NCI-H774 (cell line): ENCODE measurements at regions not wholly inside any gene's neighbourhood (a gene's known extent, or its start where the extent isn't known, plus 50 kb on each side); places are given as distances from the start of the nearest gene placed in this dataset.

Source experiments
- DNase-seq: peaks from one replicate; lab custom pipeline; 2025; lab: John Stamatoyannopoulos, UW

DNA sequence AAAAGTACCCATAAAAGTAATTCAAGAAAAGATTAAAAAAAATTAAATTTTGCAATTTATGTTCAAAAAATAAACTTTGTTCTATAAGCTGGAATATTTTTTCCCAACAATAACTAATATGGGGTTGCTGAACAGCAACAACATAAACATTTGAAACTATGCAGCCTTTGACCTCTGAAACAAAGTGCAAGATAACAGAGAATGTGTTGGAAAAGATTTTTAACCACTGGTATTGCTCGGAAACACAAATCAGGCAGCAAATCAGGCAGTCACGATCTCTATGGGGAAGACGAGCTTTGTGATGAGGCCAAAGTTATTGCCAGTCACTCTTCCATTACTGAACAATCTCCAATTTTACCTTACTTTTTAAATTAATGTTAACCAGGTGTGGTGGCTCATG lies 332.1 kb downstream of the PABPC4L start:
- no peak for DNase-seq

DNA sequence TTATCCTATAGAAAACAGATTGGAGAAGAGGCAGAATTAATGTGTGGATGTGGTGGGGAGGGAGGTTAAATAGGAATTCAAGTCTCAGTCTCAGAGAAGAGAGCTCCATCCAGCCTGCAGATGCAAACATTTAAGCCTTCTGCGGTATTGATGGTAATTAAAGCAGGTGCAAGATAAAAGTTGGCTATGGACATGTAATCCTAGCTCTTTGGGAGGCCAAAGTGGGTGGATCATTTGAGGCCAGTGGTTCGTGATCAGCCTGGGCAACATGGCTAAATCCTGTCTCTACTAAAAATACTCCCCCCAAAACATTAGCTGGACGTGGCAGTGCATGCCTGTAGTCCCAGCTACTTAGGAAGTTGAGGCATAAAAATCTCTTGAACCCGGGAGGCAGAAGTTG lies 332.7 kb downstream of the PABPC4L start:
- no peak for DNase-seq

DNA sequence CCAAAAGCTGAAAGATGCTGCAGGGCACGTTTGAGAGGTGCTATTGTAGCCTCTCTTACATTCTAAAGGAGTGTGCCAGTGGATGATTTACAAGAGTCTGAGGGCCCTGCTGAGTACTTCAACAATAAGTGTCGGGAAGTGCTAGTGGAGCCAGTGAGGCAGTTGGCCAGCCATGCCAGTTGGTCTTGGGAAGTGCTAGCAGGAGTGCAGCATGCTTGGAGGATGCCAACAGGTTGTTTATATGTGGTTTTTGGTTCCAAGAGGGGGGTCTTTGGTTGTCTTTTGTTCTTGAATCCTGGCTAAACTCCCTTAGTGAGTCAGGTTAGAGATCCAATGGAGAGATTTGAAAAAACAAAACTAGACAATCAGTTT lies 335.3 kb downstream of the PABPC4L start:
- no peak for DNase-seq

DNA sequence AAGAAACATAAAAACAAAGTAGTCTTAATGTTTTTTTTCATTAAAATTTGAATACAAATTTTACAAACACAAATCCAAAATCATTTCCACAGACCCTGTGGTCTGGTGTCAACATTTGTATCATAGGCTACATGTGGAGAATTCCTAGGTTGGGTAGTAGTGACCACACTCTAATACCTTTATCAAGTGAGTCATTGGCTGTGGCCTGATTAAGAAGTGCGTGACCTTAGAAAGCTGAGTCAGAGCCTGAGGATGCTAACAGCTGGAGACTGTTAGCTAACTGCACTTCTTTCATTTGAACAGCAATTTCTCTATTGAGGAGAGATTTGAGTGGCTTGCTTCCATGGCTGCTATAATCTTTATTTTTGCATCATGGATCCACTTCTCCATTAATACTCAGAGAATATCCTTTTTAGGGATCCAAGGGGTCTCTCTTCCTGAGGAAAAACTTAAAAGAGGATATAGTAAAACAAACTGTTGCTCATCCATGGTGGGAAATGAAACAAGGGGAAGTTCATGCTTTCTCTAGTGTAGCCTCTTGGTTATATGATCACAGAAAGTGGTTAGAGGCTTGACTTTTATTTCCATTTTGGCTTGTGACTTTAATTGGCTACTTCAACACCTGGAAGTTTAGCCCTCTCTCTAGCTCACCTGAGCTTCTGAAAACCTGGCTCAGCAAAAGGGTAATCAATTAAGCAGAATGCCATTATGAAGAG lies 335.8 kb downstream of the PABPC4L start:
- DNase-seq = no peak

DNA sequence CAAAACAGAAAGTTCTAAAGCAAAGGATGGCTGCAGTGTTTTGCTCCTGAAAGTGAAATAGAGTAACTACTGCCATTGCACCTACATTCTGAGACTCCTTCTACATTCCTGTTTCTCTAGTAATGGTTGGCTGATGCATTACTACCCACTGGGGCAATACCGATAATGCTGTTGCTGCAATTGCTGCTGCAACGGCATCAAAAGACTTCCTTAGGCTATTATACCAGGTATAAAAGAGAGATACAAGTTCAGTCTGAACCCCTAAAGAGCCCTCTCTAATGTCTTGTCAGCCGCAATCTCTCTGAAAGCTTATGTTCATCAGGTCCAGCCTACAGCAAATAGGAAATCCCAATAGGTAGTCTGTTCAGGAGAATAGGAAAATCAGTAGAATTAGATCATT lies 338.4 kb downstream of the PABPC4L start:
- no peak for DNase-seq

DNA sequence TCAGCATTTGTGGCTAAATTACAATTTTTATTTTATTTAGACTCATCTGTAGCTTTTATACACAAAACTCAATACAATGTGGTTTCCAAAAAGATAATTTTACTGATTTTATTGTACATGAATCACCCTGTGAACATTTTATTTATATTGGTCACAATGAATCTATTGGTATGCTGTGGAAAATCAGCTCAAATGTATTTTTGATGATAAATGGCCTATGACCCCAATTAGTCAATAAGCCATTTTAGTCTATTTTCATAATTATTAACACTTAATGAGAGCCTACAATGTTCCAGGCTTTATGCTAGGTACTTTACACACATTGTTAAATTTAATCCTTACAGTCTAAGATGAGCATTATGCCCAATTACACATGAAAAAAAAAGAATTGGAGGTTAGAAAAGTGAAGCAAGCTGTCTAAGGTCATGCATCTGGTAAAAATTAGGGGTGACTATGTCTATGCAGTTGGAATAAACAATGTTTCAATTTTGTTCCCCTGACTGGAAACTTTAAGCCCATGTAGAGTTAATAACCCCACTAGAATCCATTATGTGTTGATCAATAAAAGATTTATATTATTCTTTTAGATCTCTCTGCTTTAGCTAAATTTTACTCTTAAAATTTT lies 344.7 kb downstream of the PABPC4L start:
- no peak for DNase-seq

DNA sequence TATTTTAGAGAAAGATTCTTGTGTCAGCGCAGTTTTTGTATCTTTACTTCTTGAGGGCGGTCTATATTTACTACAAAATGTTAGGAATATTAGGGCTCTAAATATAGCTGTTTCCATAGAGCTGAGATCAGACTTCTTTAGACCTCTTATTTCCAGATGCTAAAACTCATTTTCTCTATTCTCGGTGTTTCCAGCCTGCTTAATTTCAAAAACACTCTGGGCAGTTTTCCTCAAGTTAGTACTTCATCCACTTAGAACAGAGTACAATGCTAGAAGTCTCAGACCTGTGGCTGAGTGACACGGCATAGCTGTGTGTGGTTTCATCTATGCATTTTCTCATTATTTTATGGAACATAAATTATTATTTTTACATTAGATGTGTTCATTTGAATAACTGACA lies 346.6 kb downstream of the PABPC4L start:
- DNase-seq = no peak

DNA sequence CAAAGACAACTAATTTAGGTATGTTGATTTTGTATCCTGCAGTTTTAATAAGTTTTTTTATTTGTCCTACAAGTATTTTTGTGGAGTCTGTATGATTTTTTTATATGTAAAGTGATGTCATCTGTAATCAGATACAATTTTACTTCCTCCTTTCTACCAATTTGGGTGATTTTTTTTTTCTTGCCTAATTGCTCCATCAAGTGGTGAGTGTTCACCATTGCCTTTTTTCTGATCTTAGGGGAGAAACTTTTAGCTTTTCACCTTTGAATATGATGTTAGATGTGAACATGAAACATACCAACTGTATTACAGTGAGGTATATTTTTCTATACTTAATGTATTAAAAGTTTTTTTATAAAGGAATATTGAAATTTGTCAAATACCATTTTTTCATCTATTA lies 362.3 kb downstream of the PABPC4L start:
- DNase-seq = no peak

DNA sequence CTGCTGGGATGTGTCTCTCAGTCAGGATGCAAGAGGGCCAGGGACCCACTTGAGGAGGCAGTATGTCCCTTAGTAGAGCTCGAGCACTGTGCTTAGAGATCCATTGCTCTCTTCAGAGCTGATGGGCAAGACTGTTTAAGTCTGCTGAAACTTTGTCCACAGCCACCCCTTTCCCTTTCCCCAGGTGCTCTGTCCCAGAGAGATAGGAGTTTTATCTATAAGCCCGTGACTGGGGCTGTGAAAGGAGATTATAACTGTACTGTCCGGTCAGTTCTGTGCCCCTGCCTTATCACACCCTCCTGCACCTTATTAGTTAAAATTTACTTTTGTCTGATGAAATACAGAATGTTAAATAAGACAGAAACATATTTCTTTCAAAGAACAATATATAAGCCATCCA lies 378.4 kb downstream of the PABPC4L start:
- no peak for DNase-seq

DNA sequence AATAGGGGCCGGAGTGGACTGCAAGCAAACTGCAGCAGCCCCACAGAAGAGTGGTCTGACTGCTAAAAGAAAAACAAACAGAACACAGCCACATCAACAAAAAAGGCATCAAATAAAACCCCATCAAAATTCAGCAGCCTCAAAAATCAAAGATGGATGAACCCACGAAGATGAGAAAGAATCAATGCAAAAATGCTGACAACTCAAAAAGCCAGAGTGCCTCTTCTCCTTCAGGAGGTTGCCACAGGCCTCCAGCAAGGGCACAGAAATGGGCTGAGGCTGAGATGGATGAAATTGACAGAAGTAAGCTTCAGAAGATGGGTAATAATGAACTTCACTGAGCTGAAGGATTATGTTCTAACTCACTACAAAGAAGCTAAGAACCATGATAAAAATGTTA lies 388.6 kb downstream of the PABPC4L start:
- no peak for DNase-seq

DNA sequence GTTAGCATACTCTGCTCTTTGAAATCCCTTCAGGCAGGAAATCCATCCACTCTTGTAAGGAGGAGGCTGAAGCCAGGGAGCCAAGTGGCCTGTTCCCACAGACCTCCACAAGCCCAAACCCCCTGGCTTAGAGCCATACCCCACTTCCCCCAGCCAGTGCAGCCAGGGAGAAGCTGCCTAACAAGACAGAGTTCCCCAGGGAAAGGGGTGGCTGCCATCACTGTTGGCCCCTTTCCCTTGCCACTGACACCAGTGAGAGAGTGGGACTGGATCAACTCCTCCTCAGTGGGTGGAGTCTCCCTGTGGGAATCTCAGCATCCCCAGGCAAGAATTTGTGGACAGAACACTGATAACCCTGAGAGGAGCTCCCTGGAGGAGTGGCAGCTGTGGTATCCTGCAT lies 389.4 kb downstream of the PABPC4L start:
- no peak for DNase-seq

DNA sequence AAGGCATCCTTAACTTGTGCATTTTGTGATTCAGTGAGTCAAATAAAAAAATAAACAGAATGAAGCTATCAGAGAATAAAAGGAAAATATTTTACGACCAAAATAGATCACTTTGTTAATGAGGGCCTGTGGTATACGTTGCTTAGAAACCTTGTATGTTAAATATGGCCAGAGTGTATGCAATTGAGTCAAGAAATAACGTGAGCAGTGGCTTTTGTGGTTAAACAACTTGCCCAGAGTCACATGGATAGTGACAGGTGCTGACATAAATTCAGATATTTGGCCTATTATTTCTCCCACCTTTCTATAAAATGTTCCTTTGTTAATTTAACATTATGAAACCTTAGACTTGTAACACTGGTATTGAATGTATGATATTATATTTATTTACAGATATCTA lies 393.4 kb downstream of the PABPC4L start:
- no peak for DNase-seq

DNA sequence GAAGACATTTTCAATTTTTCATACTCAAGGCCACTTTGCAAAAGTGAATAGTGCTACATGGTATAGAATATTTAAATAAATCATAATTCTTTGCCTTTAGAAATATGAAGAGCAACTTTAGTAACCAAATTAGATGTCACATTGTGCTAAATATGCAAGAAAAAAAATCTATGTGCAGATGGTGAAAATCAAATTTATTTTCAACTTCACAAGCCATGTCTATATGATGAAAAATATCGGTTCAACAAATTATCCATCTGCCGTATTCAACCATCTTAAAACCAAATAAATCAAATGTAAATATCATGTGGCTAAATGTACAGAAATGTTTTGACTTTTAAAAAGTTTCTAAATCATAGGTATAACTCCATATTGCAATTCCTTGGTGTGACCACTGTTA lies 398.2 kb downstream of the PABPC4L start:
- DNase-seq = no peak

DNA sequence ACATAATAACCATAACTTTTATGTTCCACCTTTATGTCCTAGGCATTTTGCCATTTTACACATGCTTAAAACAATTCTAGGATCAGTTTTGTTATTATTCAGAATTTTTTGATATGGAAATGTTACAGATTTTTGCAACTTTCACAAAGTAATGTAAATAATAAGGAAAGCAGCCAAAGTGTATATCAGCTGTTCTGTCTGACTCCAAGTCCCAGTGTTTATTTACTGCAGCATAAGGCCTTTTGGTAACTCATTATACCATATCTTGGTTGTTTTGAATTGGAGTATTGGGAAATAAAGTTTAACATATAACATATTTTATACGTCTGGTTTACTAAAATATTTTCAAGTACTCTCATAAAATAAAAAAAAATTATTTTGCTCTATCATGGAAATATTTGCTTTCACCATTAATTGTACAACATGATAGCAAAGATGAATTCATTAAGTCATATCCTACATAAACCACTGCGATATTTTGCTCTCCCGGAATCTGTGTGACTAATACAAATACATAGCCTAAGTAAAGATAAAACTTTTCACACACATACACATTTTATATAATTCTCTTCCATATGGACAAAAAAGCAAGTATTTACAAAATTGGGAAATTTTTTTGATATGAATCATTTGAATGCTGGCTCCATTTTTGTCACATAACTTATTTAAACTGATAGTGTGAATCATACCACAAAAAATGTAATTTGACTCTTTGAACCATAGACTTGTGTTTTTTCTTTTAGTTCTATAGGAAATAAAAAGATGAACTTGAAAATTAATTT lies 399.0 kb downstream of the PABPC4L start:
- no peak for DNase-seq

DNA sequence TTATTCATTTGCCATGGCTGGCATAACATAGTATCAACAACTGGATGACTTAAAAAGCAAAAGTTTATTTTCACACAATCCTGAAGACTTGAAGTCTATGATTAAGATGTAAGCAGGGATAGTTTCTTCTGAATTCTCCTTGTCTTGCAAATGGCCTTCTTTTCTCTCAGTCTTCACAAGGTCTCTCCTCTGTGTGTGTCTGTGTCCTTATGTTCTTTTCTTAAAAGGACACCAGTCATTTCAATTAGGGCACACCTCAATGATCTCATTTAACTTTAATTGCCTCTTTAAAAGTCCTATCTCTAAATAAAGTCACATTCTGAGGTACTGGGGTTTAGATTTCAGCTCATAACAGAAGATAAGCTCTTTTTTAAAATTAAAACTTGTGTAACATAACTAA lies 399.7 kb downstream of the PABPC4L start:
- DNase-seq = no peak

DNA sequence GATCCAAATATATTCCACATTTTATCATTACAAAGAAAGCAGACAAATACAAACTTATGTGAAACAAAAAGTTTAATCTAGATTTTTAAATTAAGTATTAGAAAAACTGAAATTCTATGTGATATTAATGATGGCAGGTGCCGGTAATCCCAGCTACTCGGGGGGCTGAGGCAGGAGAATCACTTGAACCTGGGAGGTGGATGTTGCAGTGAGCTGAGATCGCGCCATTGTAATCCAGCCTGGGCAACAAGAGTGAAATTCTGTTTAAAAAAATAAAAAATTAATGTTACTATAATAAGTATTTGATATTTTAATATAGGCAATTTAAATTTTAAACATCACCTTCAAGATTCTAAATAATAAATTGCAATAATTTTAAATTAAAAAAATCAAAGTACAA lies 400.6 kb downstream of the PABPC4L start:
- no peak for DNase-seq

DNA sequence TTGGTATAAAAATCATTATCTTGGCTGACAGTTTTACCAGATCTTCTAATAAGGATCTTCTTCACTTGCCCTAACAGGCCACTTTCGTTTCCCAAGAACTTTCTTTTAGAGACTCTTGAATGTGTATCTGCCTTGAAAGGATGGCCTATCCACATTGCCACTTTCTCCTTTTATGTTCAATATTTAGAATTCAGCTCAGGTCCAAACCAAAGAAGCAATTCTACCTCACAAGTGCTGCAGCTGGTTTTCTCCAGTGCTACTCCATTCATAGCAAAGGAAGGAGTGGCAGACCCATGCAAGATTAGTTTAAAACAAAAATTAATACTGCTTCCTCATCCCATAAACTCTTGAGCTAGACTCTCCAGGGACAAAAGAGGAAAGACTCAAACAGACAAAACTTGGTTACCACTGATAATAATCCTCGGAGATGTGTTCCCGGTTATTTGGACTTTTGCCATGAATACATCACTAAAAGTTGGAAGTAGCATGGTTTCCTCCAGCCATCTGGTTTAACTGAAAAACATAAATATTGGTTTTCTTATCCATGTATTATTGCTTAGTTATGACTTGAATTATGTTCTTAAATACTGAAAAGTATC lies 401.8 kb downstream of the PABPC4L start:
- no peak for DNase-seq

DNA sequence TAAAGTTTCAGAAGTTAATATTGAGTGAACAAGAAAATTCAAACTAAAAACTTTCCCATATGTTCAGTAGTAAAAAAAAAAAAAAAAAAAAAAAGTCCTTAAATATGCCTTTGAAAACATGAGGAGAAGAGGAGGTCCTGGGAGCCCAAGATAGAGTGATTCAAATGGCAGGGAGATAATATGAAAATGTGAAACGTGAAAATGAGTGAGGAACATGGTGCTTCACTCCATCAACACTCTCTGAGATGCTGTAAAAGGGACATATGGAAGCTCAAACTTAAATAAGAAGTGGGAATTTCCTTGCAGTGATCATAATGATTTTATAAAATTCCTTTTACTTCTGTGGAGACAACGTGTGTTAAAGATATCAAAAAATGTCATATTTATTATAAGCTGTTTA lies 423.9 kb downstream of the PABPC4L start:
- DNase-seq = no peak

DNA sequence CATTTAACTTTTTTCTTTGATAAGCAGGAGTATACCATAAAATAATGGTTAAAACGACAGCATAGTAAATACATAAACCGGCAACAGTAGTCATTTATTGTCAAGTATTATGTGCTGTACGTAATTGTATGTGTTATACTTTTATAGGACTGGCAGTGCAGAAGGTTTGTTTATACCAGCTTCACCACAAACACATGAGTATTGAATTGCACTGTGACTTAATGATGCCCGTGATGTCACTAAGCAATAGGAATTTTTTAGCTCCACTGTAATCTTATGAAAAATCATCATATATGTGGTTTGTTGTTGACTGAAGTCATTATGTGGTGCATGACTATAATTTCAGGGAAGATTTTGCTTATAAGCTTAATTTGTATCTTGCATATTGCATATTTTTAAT lies 424.6 kb downstream of the PABPC4L start:
- no peak for DNase-seq

DNA sequence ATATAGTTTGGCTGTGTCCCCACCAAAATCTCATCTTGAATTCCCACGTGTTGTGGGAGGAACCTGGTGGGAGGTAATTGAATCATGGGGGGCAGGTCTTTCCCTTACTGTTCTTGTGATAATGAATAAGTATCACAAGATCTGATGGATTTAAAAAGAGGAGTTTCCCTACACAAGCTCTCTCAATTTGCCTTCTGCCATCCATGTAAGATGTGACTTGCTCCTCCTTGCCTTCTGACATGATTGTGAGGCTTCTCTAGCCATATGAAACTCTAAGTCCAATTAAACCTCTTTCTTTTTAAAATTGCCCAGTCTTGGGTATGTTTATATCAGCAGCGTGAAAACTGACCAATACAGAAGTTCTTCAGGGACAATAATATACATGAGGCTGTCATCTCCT lies 425.1 kb downstream of the PABPC4L start:
- DNase-seq = no peak

DNA sequence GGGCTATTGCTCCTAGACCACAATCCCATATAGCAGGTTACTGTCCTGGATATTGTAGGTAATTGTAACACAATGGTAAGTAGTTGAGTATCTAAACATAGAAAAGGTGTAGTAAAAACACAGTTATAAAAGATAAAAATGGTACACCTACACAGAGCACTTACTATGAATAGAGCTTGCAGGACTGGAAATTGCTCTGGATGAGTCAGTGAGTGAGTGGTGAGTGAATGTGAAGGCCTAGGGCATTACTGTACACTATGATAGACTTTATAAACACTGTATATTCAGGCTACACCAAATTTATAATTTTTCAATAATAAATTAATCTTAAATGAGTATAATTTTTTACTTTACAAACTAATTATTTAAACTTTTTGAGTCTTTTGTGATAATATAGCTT lies 425.7 kb downstream of the PABPC4L start:
- DNase-seq = no peak

DNA sequence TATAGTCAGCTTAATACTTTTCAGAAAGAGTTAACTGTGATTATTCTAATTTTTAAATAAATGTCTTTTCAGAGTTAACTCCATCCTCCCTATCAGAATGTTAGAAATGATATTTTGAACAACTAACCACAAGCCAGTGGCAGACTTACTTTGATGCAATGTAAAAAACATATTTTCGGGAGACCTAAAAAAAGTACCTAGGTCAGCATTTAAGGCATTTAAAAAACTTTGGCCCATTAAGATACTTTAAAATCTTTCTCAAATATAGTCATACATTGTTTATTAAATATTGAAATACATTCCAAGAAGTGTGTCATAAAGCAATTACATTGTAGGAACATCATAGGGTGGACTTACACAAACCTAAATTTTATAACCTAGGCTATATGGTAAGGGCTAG lies 426.1 kb downstream of the PABPC4L start:
- DNase-seq = no peak

DNA sequence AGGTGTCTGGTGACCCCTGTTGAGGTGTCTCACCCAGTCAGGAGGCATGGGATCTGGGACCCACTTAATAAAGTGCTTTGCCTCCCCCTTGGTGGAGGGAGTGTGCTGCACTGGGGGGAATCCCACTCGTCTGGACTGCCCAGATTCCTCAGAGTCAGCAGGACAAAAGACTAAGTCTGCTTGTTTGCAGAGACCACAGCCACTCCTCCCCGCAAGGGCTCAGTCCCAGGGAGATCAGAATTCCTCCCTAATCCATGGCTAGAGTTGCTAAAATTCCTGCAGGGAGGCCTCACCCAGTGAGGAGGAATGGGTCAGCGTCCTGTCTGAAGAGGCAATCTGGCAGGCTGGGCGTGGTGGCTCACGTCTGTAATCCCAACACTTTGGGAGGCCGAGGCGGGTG lies 442.2 kb downstream of the PABPC4L start:
- no peak for DNase-seq
